Colonic mucosa (tissue), 4 donors: ENCODE measurements at regions not wholly inside any gene's neighbourhood (a gene's known extent, or its start where the extent isn't known, plus 50 kb on each side); places are given as distances from the start of the nearest gene placed in this dataset.
A peak's percentile ranks its signal among the peaks of the same experiment; 100 is the strongest.

Source experiments
- DNase-seq: peaks from one replicate; pipeline ENCODE4 v3.0.0-alpha.2; 2020
- H3K27ac ChIP-seq: fragments of 200-600 bp; one replicate; pipeline ENCODE4 v1.8.0; 2021
- H3K27me3 ChIP-seq: fragments of 200-600 bp; one replicate; pipeline ENCODE4 v1.8.0; 2021
- H3K36me3 ChIP-seq: fragments of 200-600 bp; one replicate; pipeline ENCODE4 v1.8.0; 2021
- H3K4me1 ChIP-seq: fragments of 200-600 bp; one replicate; pipeline ENCODE4 v1.8.0; 2021; ENCODE audit warnings: mild to moderate bottlenecking
- H3K4me3 ChIP-seq: fragments of 200-600 bp; one replicate; pipeline ENCODE4 v1.8.0; 2021
- H3K9ac ChIP-seq, 2 donors: one replicate each; pipeline ENCODE4 v1.7.0; 2013; ENCODE audit warnings: control low read depth in 2 of 2, low read depth in 2 of 2, low read length in 2 of 2
- H3K9me3 ChIP-seq: fragments of 200-600 bp; one replicate; pipeline ENCODE4 v1.8.0; 2021
- CTCF ChIP-seq: fragments of 200-600 bp; IDR thresholded peaks from one replicate; pipeline ENCODE4 v1.8.0; 2022; ENCODE audit warnings: antibody characterized with exemption, mild to moderate bottlenecking
- intact Hi-C: fragments of 100-400 bp; cut with DNase I; formaldehyde crosslinking; loops from one replicate; pipeline ENCODE4 v1.14.1; 2022
- donor health status: healthy.
- donor health status: DM: no; HTN: no; CAD: no.
- donor health status: DM: no; HTN: no; CAD: no.

- Histone ChIP-seq H3K27me3 (no peaks in the 10 kb centered on the region), H3K9ac (no peak overlapping the region), H3K9me3 (no peaks in the 10 kb centered on the region), H3K27ac (no peak overlapping the region), H3K36me3 (no peaks in the 10 kb centered on the region), H3K4me3 (no peak overlapping the region), H3K4me1 (no peaks in the 10 kb centered on the region)
- intact Hi-C loops = no loop called here
- DNase-seq = no peak
- TF ChIP-seq CTCF = no peak
Measured at GRCh38 chr18:55102501-55102900, 143.2 kb upstream of the CCDC68 start.

GRCh38 chr18:55101458-55101824, 142.2 kb upstream of the CCDC68 start:
- TF ChIP-seq CTCF = no peak
- H3K9ac ChIP-seq = no peak overlapping the region

GRCh38 chr18:55100817-55101457, 141.7 kb upstream of the CCDC68 start:
- H3K36me3 ChIP-seq = no peaks in the 10 kb centered on the region
- intact Hi-C loops = no loop called here
- H3K4me1 ChIP-seq = no peaks in the 10 kb centered on the region
- no peak overlapping the region for H3K9ac ChIP-seq
- no peaks in the 10 kb centered on the region for H3K27me3 ChIP-seq
- H3K9me3 ChIP-seq = no peaks in the 10 kb centered on the region
- no peak overlapping the region for H3K27ac ChIP-seq
- no peak for TF ChIP-seq CTCF
- no peak for DNase-seq
- H3K4me3 ChIP-seq = no peak overlapping the region

More at GRCh38 chr18:55101458-55101824, 142.2 kb upstream of the CCDC68 start:
- Histone ChIP-seq H3K9me3 (no peaks in the 10 kb centered on the region), H3K4me1 (no peaks in the 10 kb centered on the region), H3K4me3 (no peak overlapping the region), H3K36me3 (no peaks in the 10 kb centered on the region), H3K27me3 (no peaks in the 10 kb centered on the region), H3K27ac (no peak overlapping the region)
- no peak for DNase-seq
- intact Hi-C loops = no loop called here

- no peak for TF ChIP-seq CTCF
Measured at GRCh38 chr18:55097456-55098170, 138.4 kb upstream of the CCDC68 start.

GRCh38 chr18:55096263-55096951, 137.1 kb upstream of the CCDC68 start:
- DNase-seq = peak; percentile 36
- no peaks in the 10 kb centered on the region for H3K27me3 ChIP-seq
- H3K4me3 ChIP-seq = no peak overlapping the region
- H3K4me1 ChIP-seq = no peaks in the 10 kb centered on the region
- no peaks in the 10 kb centered on the region for H3K9me3 ChIP-seq
- intact Hi-C loops = no loop called here
- no peaks in the 10 kb centered on the region for H3K36me3 ChIP-seq
- no peak for TF ChIP-seq CTCF
- no peak overlapping the region for H3K27ac ChIP-seq
- H3K9ac ChIP-seq = no peak overlapping the region

More at GRCh38 chr18:55097456-55098170, 138.4 kb upstream of the CCDC68 start:
- DNase-seq = no peak
- Histone ChIP-seq H3K9ac (no peak overlapping the region), H3K27ac (no peak overlapping the region), H3K4me3 (no peak overlapping the region), H3K9me3 (no peaks in the 10 kb centered on the region), H3K36me3 (no peaks in the 10 kb centered on the region), H3K27me3 (no peaks in the 10 kb centered on the region), H3K4me1 (no peaks in the 10 kb centered on the region)
- intact Hi-C loops = no loop called here
